BJ (cell line): ENCODE measurements at regions not wholly inside any gene's neighbourhood (a gene's known extent, or its start where the extent isn't known, plus 50 kb on each side); places are given as distances from the start of the nearest gene placed in this dataset.

Source experiments
- CTCF ChIA-PET: fragments of 350-600 bp; formaldehyde crosslinking; extraction: SDS; loops from one replicate; lab custom pipeline; 2021; ENCODE audit warnings: antibody characterized with exemption, inconsistent platforms; lab: Yijun Ruan, JAX
- POLR2A ChIA-PET: fragments of 300-600 bp; sonication (Branson Sonifier 250); formaldehyde crosslinking; extraction: SDS; loops from one replicate; lab custom pipeline; 2021; ENCODE audit warnings: antibody characterized with exemption; lab: Charles Lee
- DNase-seq: peaks from one replicate; pipeline ENCODE4 v3.0.0-alpha.2; 2011; ENCODE audit warnings: low read depth
- H3K27me3 ChIP-seq: 2 replicates; pipeline ENCODE4 v1.6.0; 2011; ENCODE audit warnings: low read length; ENCODE audit not compliant: control insufficient read depth, insufficient read depth
- H3K36me3 ChIP-seq: 2 replicates; pipeline ENCODE4 v1.5.1; 2011; ENCODE audit warnings: low read length; ENCODE audit not compliant: control insufficient read depth, insufficient read depth
- H3K4me3 ChIP-seq: 2 replicates; pipeline ENCODE4 v1.5.1; 2011; ENCODE audit warnings: low read depth, mild to moderate bottlenecking, control low read depth, low read length
- CTCF ChIP-seq: IDR thresholded peaks from 2 replicates; pipeline ENCODE4 v1.5.1; 2011; ENCODE audit warnings: low read depth, mild to moderate bottlenecking, control low read depth, inconsistent platforms, low read length, moderate library complexity; ENCODE audit not compliant: insufficient read depth

- no peak for DNase-seq
- CTCF ChIA-PET, result interaction anchor here (0.8 to 0.9 kb wide), 3 partner anchors 8 to 13 kb away, joined by 3 read pairs; no protein-coding TSS in a partner anchor
- Histone ChIP-seq H3K4me3 (no peak overlapping the region), H3K27me3 (no peaks in the 10 kb centered on the region; the same call in none of the 2 replicates), H3K36me3 (no peaks in the 10 kb centered on the region)
- POLR2A ChIA-PET, result no interaction called here
- no peak for TF ChIP-seq CTCF
These were observed 616.3 kb downstream of the INSC start for GRCh38 chr11:15730995-15731385.

GRCh38 chr11:15735706-15736105 lies 620.6 kb downstream of the SOX6 start:
- Histone ChIP-seq H3K36me3 (no peaks in the 10 kb centered on the region), H3K4me3 (no peak overlapping the region), H3K27me3 (no peaks in the 10 kb centered on the region; the same call in 1 of the 2 replicates)
- DNase-seq, result no peak
- no peak for TF ChIP-seq CTCF
- ChIA-PET CTCF (no interaction called here), POLR2A (interaction anchor here (0.5 to 0.6 kb wide), 2 partner anchors 19 to 538 kb away, joined by 3 read pairs; no protein-coding TSS in a partner anchor)

GRCh38 chr11:15737320-15737719 lies 619.0 kb downstream of the SOX6 start:
- Histone ChIP-seq H3K36me3 (no peaks in the 10 kb centered on the region), H3K27me3 (no peaks in the 10 kb centered on the region; the same call in 1 of the 2 replicates), H3K4me3 (no peak overlapping the region)
- POLR2A ChIA-PET, result no interaction called here
- no peak for DNase-seq
- CTCF ChIA-PET, result no interaction called here
- TF ChIP-seq CTCF, result no peak

- CTCF ChIA-PET, result interaction anchor here (0.8 kb wide), 2 partner anchors 8 to 19 kb away, joined by 3 to 5 read pairs; no protein-coding TSS in a partner anchor
- POLR2A ChIA-PET, result no interaction called here
- Histone ChIP-seq H3K4me3 (no peak overlapping the region), H3K27me3 (no peaks in the 10 kb centered on the region; the same call in 1 of the 2 replicates), H3K36me3 (no peaks in the 10 kb centered on the region)
- no peak for DNase-seq
- TF ChIP-seq CTCF, result no peak
These were observed 617.4 kb downstream of the SOX6 start for GRCh38 chr11:15738931-15739330.

- Histone ChIP-seq H3K27me3 (no peaks in the 10 kb centered on the region), H3K4me3 (no peak overlapping the region), H3K36me3 (no peaks in the 10 kb centered on the region)
- TF ChIP-seq CTCF, result no peak
- no peak for DNase-seq
- POLR2A ChIA-PET, result no interaction called here
- CTCF ChIA-PET, result interaction anchor here (1.0 kb wide), 1 partner anchor 12 kb away, joined by 3 read pairs; no protein-coding TSS in a partner anchor
These were observed 613.5 kb downstream of the SOX6 start for GRCh38 chr11:15742626-15743519.
